Erythroblast (primary cell): ENCODE measurements at regions not wholly inside any gene's neighbourhood (a gene's known extent, or its start where the extent isn't known, plus 50 kb on each side); places are given as distances from the start of the nearest gene placed in this dataset.

Experiments used
- GATA1 ChIP-seq: IDR thresholded peaks from 2 replicates; pipeline ENCODE4 v1.6.1; 2011; ENCODE audit warnings: low read depth, mild to moderate bottlenecking, control low read depth, low read length, moderate library complexity
- POLR2A ChIP-seq: IDR thresholded peaks from 2 replicates; pipeline ENCODE4 v1.6.1; 2011; ENCODE audit warnings: mild to moderate bottlenecking, low read length

GRCh38 chr6:40252531-40253258 is 318.4 kb upstream of the MOCS1 start:
- TF ChIP-seq POLR2A (no peak), GATA1 (no peak)
